Lower leg skin (tissue), 3 donors: ENCODE measurements at regions not wholly inside any gene's neighbourhood (a gene's known extent, or its start where the extent isn't known, plus 50 kb on each side); places are given as distances from the start of the nearest gene placed in this dataset.
"Not testable (repeated sequence)": the region's sequence is repeated elsewhere in the genome, so short reads cannot be mapped to it uniquely, and the experiment has no call there.

Experiments
- CTCF ChIP-seq, 3 donors: fragments of 450-650 bp; IDR thresholded peaks; one replicate each; pipeline ENCODE4 v1.5.1; 2016; ENCODE audit warnings: antibody characterized with exemption in 3 of 3, mild to moderate bottlenecking in 3 of 3, moderate library complexity in 2 of 3
- POLR2A ChIP-seq, 2 donors: fragments of 450-650 bp; IDR thresholded peaks; one replicate each; pipeline ENCODE4 v1.6.1; 2016 to 2017; ENCODE audit warnings: antibody characterized with exemption in 2 of 2, mild to moderate bottlenecking in 1 of 2, moderate library complexity in 1 of 2

- not testable (repeated sequence) for TF ChIP-seq CTCF, POLR2A (IDR thresholded peaks at IDR 0.05)
These were observed 64.9 kb downstream of the RAP2B start for GRCh38 chr3:153226877-153227276.
